ENCODE measurements at regions not wholly inside any gene's neighbourhood (a gene's known extent, or its start where the extent isn't known, plus 50 kb on each side); places are given as distances from the start of the nearest gene placed in this dataset.

GRCh38 chr3:124246376-124246775 is 254.5 kb upstream of the ROPN1 start:
- DNase-seq (ENCODE audit: low read depth) = no peak

GRCh38 chr3:124246949-124247348 is 255.0 kb upstream of the ROPN1 start:
- no peak for DNase-seq (ENCODE audit: low read depth)

GRCh38 chr3:124248471-124249028 is 256.6 kb upstream of the ROPN1 start:
- DNase-seq (ENCODE audit: low read depth) = no peak

- DNase-seq (ENCODE audit: low read depth) = no peak
Measured at GRCh38 chr3:124249038-124249437, 257.1 kb upstream of the ROPN1 start.

GRCh38 chr3:124250053-124250452 is 258.1 kb upstream of the ROPN1 start:
- no peak for DNase-seq (ENCODE audit: low read depth)

GRCh38 chr3:124256156-124256555 is 264.2 kb upstream of the ROPN1 start:
- DNase-seq (ENCODE audit: low read depth) = no peak

- DNase-seq (ENCODE audit: low read depth) = no peak
Measured at GRCh38 chr3:124256599-124256998, 264.7 kb upstream of the ROPN1 start.

GRCh38 chr3:124257336-124257864 is 265.5 kb upstream of the ROPN1 start:
- no peak for DNase-seq (ENCODE audit: low read depth)

- no peak for DNase-seq (ENCODE audit: low read depth)
Measured at GRCh38 chr3:124258057-124258500, 266.2 kb upstream of the ROPN1 start.

GRCh38 chr3:124260206-124260915 is 268.4 kb upstream of the ROPN1 start:
- no peak for DNase-seq (ENCODE audit: low read depth)

GRCh38 chr3:124261306-124261705 is 269.4 kb upstream of the ROPN1 start:
- DNase-seq (ENCODE audit: low read depth) = no peak

- DNase-seq (ENCODE audit: low read depth) = no peak
Measured at GRCh38 chr3:124263168-124263567, 271.2 kb upstream of the ROPN1 start.

GRCh38 chr3:124264346-124264745 is 272.4 kb upstream of the ROPN1 start:
- no peak for DNase-seq (ENCODE audit: low read depth)

- DNase-seq (ENCODE audit: low read depth) = no peak
Measured at GRCh38 chr3:124266487-124266886, 274.6 kb upstream of the ROPN1 start.

GRCh38 chr3:124267406-124267805 is 275.5 kb upstream of the ROPN1 start:
- no peak for DNase-seq (ENCODE audit: low read depth)

- DNase-seq (ENCODE audit: low read depth) = no peak
Measured at GRCh38 chr3:124268355-124268754, 276.4 kb upstream of the ROPN1 start.

- DNase-seq (ENCODE audit: low read depth) = no peak
Measured at GRCh38 chr3:124269619-124270018, 277.7 kb upstream of the ROPN1 start.

GRCh38 chr3:124272605-124273151 is 280.8 kb upstream of the ROPN1 start:
- no peak for DNase-seq (ENCODE audit: low read depth)

- DNase-seq (ENCODE audit: low read depth) = no peak
Measured at GRCh38 chr3:124273651-124274050, 281.7 kb upstream of the ROPN1 start.

GRCh38 chr3:124274051-124274450 is 282.1 kb upstream of the ROPN1 start:
- DNase-seq (ENCODE audit: low read depth) = no peak

GRCh38 chr3:124275412-124275811 is 283.5 kb upstream of the ROPN1 start:
- no peak for DNase-seq (ENCODE audit: low read depth)

GRCh38 chr3:124276133-124276532 is 284.2 kb upstream of the ROPN1 start:
- no peak for DNase-seq (ENCODE audit: low read depth)

- no peak for DNase-seq (ENCODE audit: low read depth)
Measured at GRCh38 chr3:124276539-124277143, 284.7 kb upstream of the ROPN1 start.

All from activated T-helper 1 cell treated with Interleukin-2 at 50 U/mL for 16 hours (primary cell).